Endodermal cell (in vitro differentiated cells): ENCODE measurements at regions not wholly inside any gene's neighbourhood (a gene's known extent, or its start where the extent isn't known, plus 50 kb on each side); places are given as distances from the start of the nearest gene placed in this dataset.

Experiments used
- DNase-seq: peaks from one replicate; pipeline ENCODE4 v3.0.0-alpha.2; 2017
- H3K27ac ChIP-seq: 2 replicates; pipeline ENCODE4 v1.5.1; 2013; ENCODE audit warnings: mild to moderate bottlenecking, low read depth, low read length, moderate library complexity
- H3K27me3 ChIP-seq: 2 replicates; pipeline ENCODE4 v1.6.1; 2013; ENCODE audit warnings: mild to moderate bottlenecking, low read length, moderate library complexity; ENCODE audit not compliant: insufficient read depth, control insufficient read depth, poor library complexity, severe bottlenecking
- H3K36me3 ChIP-seq: 2 replicates; pipeline ENCODE4 v1.7.0; 2013; ENCODE audit warnings: mild to moderate bottlenecking, low read length, moderate library complexity; ENCODE audit not compliant: control insufficient read depth, insufficient read depth
- H3K4me1 ChIP-seq: one replicate; pipeline ENCODE4 v1.7.0; 2013; ENCODE audit warnings: low read length; ENCODE audit not compliant: control insufficient read depth, insufficient read depth
- H3K4me3 ChIP-seq: 2 replicates; pipeline ENCODE4 v1.5.1; 2013; ENCODE audit warnings: mild to moderate bottlenecking, low read length, moderate library complexity
- H3K9ac ChIP-seq: 2 replicates; pipeline ENCODE4 v1.6.1; 2013; ENCODE audit warnings: mild to moderate bottlenecking, low read length, moderate library complexity; ENCODE audit not compliant: poor library complexity, severe bottlenecking; ENCODE audit errors: extremely low read depth
- H3K9me3 ChIP-seq: 2 replicates; pipeline ENCODE4 v1.6.1; 2013; ENCODE audit warnings: mild to moderate bottlenecking, low read length, moderate library complexity; ENCODE audit not compliant: control insufficient read depth
- H3K27ac Mint-ChIP-seq: 2 replicates; pipeline ENCODE4 v1.8.0; 2020; ENCODE audit warnings: mixed read lengths
- H3K27me3 Mint-ChIP-seq: 2 replicates; pipeline ENCODE4 v1.8.0; 2021; ENCODE audit warnings: mild to moderate bottlenecking, mixed read lengths; ENCODE audit not compliant: insufficient read depth
- H3K36me3 Mint-ChIP-seq: 2 replicates; pipeline ENCODE4 v1.8.0; 2020; ENCODE audit warnings: low read depth, mixed read lengths
- H3K4me1 Mint-ChIP-seq: 2 replicates; pipeline ENCODE4 v1.8.0; 2020; ENCODE audit warnings: mixed read lengths
- H3K4me3 Mint-ChIP-seq: 2 replicates; pipeline ENCODE4 v1.8.0; 2020; ENCODE audit warnings: mild to moderate bottlenecking, moderate library complexity, mixed read lengths
- H3K9me3 Mint-ChIP-seq: 2 replicates; pipeline ENCODE4 v1.8.0; 2020; ENCODE audit warnings: mild to moderate bottlenecking, mixed read lengths
- WGBS, 2 experiments: methylation state at CpG; one replicate each; pipeline versions ENCODE4 v1.1.5 to v1.1.7; 2013; ENCODE audit warnings: missing lambda C conversion rate in 2 of 2, mixed read lengths in 1 of 2; ENCODE audit not compliant: insufficient coverage in 1 of 2, insufficient read length in 1 of 2; 5-methylcytosine and 5-hydroxymethylcytosine counted together
- TF ChIP-seq, protein P1 (sequence below): fragments of 200-600 bp; sonication (generic); conservative IDR thresholded peaks from 2 replicates; pipeline ENCODE4 v1.5.0; 2021; ENCODE audit warnings: antibody characterized with exemption, mild to moderate bottlenecking

DNA sequence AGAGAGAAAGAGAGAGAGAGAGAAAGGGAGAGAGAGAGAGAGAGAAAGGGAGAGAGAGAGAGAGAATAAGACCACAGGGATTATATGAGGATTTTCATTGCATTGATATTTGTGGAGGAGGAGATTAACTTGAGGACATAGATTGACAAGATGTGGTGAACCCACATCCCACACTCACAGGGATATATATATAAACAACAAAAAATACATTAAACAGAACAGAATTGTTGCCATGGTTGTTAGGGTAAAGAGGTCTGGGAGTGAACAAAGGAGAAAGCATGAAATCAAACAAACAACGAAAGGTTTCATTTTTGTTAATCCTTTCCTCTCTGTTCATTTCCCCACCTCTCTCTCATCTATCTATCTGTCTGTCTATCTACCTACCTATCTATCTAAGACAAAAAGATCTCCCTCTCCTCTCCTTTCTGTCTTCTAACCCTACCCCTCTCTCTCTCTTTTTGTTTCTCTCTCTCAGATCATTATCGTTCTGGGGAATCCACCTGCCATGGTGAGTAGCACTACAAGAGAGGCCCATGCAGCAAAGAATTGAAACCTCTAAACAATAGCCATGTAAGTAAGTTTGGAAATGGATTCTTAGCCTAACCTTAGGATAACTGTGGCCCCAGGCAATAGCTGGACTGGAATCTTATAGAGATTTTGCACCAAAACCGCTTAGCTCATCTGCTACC, 280.9 kb downstream of the RAP2B start:
- Mint-ChIP-seq H3K4me3 (no peak overlapping the region), H3K27me3 (no peaks in the 10 kb centered on the region), H3K9me3 (no peaks in the 10 kb centered on the region), H3K27ac (no peak overlapping the region), H3K4me1 (peaks cover 7% of the 10 kb centered on the region), H3K36me3 (no peaks in the 10 kb centered on the region)
- H3K4me3 ChIP-seq = no peak overlapping the region
- H3K27me3 ChIP-seq = no peaks in the 10 kb centered on the region
- H3K4me1 ChIP-seq = no peaks in the 10 kb centered on the region
- H3K9me3 ChIP-seq = no peaks in the 10 kb centered on the region
- H3K9ac ChIP-seq = no peak overlapping the region
- H3K27ac ChIP-seq = no peak overlapping the region
- WGBS, 2 experiments = 67 to 91% methylated on average over 1 to 3 of the region's 3 CpGs
- TF ChIP-seq, protein P1, sequence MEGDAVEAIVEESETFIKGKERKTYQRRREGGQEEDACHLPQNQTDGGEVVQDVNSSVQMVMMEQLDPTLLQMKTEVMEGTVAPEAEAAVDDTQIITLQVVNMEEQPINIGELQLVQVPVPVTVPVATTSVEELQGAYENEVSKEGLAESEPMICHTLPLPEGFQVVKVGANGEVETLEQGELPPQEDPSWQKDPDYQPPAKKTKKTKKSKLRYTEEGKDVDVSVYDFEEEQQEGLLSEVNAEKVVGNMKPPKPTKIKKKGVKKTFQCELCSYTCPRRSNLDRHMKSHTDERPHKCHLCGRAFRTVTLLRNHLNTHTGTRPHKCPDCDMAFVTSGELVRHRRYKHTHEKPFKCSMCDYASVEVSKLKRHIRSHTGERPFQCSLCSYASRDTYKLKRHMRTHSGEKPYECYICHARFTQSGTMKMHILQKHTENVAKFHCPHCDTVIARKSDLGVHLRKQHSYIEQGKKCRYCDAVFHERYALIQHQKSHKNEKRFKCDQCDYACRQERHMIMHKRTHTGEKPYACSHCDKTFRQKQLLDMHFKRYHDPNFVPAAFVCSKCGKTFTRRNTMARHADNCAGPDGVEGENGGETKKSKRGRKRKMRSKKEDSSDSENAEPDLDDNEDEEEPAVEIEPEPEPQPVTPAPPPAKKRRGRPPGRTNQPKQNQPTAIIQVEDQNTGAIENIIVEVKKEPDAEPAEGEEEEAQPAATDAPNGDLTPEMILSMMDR = no peak
- no peaks in the 10 kb centered on the region for H3K36me3 ChIP-seq
- no peak for DNase-seq

DNA sequence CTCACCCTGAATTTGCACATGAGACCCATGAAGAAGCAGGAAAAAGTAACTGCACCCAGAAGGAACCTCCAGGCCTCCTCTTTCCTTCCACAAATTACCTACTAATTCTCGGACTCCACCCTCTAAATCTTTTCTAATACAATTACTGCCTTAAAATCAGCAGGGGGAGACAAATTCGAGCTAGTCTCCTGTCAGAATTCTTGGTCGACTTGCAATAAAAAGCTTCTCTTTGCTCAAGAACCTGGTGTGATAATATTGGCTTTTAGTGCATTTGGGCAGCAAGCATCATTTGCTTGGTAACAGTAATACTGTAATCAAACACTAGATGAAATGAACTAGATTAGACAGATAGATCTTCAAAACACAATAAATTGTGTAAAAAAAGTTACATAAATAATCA, 281.9 kb downstream of the RAP2B start:
- H3K36me3 Mint-ChIP-seq = no peaks in the 10 kb centered on the region
- DNase-seq = no peak

DNA sequence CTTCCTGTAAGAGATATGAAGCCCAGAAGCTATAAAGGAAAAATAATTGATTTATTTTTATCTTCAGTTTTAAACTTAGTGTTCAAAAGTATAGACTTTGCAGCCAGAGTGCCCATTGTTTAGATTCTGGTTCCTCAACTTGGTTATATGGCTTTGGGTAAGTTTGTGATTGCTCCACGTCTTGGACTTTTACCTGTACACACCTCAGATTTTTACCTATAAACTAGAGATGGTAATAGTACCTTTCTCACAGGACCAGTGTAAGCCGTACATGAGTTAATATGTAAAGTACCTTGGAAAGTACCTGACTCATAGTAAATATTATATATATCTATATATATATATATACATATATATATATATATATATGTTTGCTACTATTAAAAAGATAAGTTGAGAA, 283.8 kb downstream of the RAP2B start:
- Mint-ChIP-seq H3K4me1 (peaks cover 2% of the 10 kb centered on the region), H3K9me3 (no peaks in the 10 kb centered on the region), H3K36me3 (no peaks in the 10 kb centered on the region), H3K27ac (no peak overlapping the region), H3K27me3 (no peaks in the 10 kb centered on the region), H3K4me3 (no peak overlapping the region)
- H3K4me3 ChIP-seq = no peak overlapping the region
- H3K4me1 ChIP-seq = no peaks in the 10 kb centered on the region
- no peaks in the 10 kb centered on the region for H3K36me3 ChIP-seq
- H3K27me3 ChIP-seq = no peaks in the 10 kb centered on the region
- WGBS, 2 experiments = 60% methylated on average over 1 of the region's 2 CpGs; no CpG with 5 or more reads in 1 of the 2 experiments
- no peak overlapping the region for H3K9ac ChIP-seq
- DNase-seq = no peak
- TF ChIP-seq, protein P1 = no peak
- no peaks in the 10 kb centered on the region for H3K9me3 ChIP-seq
- H3K27ac ChIP-seq = no peak overlapping the region

More for the DNA sequence above, 281.9 kb downstream of the RAP2B start:
- Mint-ChIP-seq H3K27me3 (no peaks in the 10 kb centered on the region), H3K27ac (no peak overlapping the region), H3K9me3 (no peaks in the 10 kb centered on the region), H3K4me1 (peaks cover 7% of the 10 kb centered on the region), H3K4me3 (no peak overlapping the region)
- H3K4me3 ChIP-seq = no peak overlapping the region
- H3K9ac ChIP-seq = no peak overlapping the region
- H3K9me3 ChIP-seq = no peaks in the 10 kb centered on the region
- no peaks in the 10 kb centered on the region for H3K4me1 ChIP-seq
- H3K36me3 ChIP-seq = no peaks in the 10 kb centered on the region
- no peak overlapping the region for H3K27ac ChIP-seq
- no peaks in the 10 kb centered on the region for H3K27me3 ChIP-seq
- TF ChIP-seq, protein P1 = peak; percentile 64
- 82% methylated on average over 3 of the region's 3 CpGs; no CpG with 5 or more reads in 1 of the 2 experiments for WGBS, 2 experiments
